Erythroblast (primary cell): ENCODE measurements at regions not wholly inside any gene's neighbourhood (a gene's known extent, or its start where the extent isn't known, plus 50 kb on each side); places are given as distances from the start of the nearest gene placed in this dataset.

Experiments used
- DNase-seq, 2 experiments: peaks; one replicate each; lab custom pipeline; 2025; lab: John Stamatoyannopoulos, UW
- GATA1 ChIP-seq: IDR thresholded peaks from 2 replicates; pipeline ENCODE4 v1.6.1; 2011; ENCODE audit warnings: low read depth, mild to moderate bottlenecking, control low read depth, low read length, moderate library complexity
- POLR2A ChIP-seq: IDR thresholded peaks from 2 replicates; pipeline ENCODE4 v1.6.1; 2011; ENCODE audit warnings: mild to moderate bottlenecking, low read length

DNA sequence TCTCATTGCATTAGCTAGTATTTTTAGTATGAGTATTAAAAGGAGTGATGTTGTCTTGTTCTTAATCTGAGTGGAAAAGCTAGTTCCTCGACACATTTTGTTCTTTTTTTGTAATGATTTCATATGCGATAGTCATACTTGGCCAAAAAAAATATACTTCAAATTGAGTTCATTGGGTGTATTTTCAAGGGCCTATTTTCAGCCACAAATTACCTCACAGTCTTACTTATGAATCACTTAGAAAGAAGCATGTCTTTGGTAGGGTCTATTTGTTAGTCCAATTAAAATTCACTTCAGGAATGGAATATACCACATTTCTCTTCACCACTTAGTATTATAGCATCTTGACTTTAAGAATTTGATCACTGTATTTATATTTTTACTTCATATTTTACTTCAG lies 337.2 kb downstream of the CDH11 start:
- DNase-seq, result no peak
- TF ChIP-seq GATA1 (no peak), POLR2A (no peak)

DNA sequence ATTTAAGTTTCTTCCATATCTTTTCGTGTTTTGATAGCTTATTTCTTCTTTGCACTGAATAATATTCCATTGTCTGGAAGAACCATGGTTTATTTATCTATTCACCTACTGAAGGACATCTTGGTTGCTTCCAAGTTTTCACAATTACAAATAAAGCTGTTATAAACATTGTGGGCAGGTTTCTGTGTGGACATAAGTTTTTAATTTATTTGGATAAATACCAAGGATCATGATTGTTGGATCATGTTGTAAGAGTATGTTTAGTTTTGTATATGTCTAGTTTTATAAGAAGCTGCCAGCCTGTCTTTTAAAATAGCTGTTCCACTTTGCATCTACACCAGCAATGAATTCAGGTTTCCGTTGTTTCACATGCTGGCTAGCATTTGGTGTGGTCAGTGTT lies 339.4 kb downstream of the CDH11 start:
- no peak for TF ChIP-seq GATA1
- no peak for TF ChIP-seq POLR2A
- no peak for DNase-seq

DNA sequence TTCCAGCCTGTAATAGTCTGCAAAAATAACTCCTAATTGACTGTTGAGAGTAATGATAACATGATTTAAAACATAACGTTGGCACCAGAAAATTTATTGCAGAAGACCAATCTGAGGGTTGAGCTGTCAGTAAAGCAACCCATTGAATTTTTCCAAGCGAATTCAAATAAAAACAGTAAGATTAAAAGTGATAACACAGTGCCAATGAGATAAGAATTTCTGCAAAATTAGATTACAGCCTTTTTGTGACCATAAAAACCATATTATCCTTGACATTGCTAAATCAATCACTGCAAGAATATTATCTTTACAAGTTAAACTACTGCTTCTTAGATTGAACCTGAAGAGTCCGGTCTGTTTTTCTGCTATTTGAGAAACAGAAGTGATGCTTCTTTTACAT lies 341.4 kb downstream of the CDH11 start:
- no peak for DNase-seq
- TF ChIP-seq POLR2A, result no peak
- no peak for TF ChIP-seq GATA1

DNA sequence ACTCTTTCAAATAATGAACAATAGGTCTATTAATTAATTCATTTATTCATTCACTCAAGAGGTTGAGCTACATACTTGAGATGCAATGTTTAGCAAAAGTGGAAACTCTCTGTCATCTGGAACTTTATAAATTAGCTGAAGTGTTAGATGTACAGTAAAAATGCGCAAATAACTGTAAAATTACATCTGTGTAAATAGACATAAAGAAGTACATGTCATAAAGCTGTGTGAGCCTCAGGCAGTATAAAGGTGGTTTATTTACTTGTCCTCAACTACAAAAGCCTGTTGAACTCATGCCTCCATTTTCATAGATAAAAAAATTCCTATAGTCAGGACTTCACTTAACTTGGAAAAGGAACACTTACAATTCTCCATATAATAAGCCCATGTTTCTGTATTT lies 343.1 kb downstream of the CDH11 start:
- TF ChIP-seq GATA1 (no peak), POLR2A (no peak)

DNA sequence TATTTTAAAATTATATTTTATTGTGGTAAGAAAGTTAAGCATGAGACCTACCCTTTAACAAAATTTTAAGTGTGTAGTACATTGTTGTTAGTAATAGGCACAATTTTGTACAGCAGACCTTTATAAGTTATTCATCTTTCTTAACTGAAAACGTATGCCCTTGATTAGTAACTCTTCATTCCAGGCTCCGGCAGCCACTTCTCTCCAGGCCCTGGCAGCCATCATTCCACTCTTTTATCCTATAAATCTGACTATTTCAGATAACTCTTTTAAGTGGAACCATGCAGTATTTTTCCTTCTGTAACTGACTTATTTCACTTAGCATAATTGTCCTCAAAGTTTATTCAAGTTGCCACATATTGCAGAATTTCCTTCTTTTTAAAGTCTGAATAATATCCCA lies 348.2 kb downstream of the CDH11 start:
- no peak for DNase-seq
- no peak for TF ChIP-seq GATA1
- no peak for TF ChIP-seq POLR2A

More for the DNA sequence above, 343.1 kb downstream of the CDH11 start:
- DNase-seq, result no peak

DNA sequence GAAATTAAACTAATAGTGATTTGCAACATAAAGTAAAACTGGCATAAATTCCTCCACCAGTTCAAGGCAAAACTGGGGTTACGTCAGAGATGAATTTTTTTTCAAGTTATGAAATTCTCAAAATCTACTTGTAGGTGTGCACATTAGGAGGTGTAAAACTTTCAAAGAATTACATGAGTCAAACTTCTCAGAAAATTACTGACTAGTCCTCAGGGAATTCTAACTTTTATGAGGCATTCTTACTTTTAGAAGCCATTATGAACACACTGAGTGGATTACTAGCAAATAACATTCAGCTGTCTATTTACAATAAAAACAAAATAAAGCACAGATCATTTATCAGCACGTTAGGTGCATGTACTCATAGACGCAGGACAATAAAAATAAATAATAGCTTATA lies 348.7 kb downstream of the CDH11 start:
- no peak for DNase-seq
- TF ChIP-seq GATA1 (no peak), POLR2A (no peak)

GRCh38 chr16:64771273-64771672 lies 350.6 kb downstream of the CDH11 start:
- DNase-seq, result no peak
- TF ChIP-seq POLR2A (no peak), GATA1 (no peak)

GRCh38 chr16:64762211-64762610 lies 359.7 kb downstream of the CDH11 start:
- DNase-seq, result no peak
- TF ChIP-seq GATA1 (no peak), POLR2A (no peak)

DNA sequence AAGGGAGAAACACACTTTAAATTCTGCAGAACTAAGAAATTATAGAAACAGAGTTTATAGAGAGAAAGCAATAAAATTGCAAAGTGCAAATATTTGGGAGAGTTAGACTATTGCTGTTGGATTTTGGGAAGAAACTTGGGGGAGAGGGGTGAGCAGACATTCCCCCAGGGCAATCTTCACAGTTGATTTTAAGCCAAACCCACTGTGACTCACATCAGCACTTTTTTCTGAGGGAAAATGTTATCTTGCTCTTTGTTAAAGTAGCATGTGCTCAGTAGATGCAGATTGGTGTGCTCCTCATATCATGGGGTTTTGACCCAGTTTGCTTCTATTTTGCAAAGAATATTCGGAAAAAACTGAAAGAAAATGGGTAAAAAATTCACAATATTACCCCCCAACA lies 367.6 kb downstream of the CDH11 start:
- no peak for DNase-seq
- TF ChIP-seq POLR2A (no peak), GATA1 (no peak)

DNA sequence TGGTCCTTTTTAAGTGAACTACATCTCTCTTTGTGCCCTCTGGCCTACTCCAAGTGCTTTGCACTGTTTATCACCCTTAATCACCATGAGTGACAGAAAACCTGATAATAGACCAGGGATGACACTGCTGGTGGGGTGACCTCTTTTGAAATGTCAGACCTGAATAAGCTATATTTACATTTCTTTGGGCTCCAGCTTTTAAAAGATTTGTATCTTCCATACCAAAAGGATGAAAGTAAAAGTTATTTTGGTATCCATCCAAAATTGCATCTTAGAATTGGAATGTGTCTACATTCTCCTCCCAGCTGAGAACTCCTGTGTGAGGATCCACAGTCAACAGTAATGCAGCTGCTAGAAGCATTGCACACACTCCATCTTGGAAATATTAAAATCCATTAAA lies 370.0 kb downstream of the CDH11 start:
- TF ChIP-seq GATA1 (no peak), POLR2A (no peak)
- DNase-seq, result no peak

DNA sequence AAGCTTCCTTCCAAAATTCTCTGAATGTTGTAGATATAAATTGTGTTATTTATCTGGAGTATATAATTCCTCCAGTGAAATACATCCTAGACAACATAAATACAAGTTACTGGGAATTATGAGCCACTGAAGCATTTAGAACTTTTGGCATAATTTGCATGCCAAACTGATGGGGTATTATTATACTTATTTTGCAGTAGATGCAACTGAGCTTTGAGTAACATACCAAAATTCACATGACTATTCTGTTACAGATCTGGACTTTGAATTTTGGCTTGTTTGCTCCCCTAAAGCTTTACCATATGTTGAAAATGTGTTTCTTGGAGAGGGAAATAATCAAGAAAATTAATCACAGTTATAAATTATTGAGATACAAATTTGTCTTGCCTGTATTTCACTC lies 372.5 kb downstream of the CDH11 start:
- no peak for TF ChIP-seq POLR2A
- no peak for TF ChIP-seq GATA1
- DNase-seq, result no peak

DNA sequence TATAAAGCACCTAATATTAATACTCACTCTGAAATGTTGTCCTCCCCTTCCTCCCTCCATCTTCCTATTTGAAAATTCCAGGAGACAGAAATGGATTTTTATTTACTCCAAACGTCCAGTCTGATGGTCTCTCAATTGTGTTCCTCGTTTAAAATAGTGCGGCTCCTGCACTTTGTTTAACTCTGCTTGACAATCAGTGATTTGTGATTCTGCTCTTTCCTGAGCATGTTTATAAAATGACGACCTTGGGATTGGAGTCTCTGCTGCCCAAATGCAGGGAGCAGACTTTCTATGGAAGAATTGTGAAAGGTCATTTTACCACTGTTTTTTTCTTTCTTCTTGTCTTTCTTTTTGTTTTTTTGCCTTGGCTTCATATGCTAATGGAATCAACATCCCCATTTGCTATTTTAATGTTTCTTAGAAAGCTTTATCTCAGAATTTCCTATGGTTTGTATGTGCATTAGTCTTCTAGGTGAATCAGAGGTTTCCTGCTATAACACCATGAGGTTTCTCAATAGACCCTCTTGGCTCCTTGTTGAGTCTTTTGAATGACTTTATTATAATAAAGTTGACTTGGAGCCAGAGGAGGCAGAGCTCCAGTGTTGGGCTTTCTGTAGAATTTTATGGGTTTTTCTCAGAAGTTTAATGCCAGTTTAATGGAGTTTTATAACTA lies 376.5 kb downstream of the CDH11 start:
- DNase-seq, result no peak
- TF ChIP-seq GATA1 (no peak), POLR2A (no peak)

DNA sequence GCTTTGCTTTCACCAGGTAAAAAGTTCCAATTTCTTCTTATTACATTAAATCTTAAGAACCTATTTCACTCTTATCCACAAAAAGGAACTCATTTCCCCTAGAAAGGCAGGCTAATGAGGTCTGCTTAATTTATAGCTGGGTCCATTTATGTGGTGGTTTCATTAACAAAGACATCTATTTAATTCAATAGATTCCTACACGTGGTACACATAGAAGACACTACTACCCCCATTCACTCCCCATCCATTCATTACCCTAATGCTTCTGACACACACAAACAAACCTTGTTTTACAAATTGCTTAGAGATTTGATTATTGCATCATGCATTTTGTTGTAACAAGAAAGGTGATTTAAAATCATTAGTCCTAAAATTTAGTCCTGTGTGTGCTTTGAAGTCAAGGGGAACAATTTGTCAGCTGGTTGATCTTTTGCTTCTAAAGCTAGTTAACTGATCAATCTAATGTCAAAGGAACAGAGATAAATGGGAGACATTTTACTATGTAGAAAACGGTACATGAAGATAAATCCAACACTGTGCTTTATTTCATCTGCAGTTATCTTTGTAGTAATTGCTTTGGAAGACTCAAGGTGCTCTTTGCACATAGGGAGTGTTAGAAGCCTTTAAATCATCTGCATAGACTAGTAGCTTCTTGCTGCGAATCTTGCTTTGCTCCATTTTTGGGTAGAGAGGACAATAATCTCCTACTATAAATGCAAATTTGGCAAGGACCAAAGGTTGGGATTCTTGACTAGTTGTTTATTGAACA lies 379.2 kb downstream of the CDH11 start:
- TF ChIP-seq POLR2A (no peak), GATA1 (no peak)
- DNase-seq, result no peak

- TF ChIP-seq POLR2A, result no peak
- no peak for DNase-seq
These were observed 381.6 kb downstream of the CDH11 start for GRCh38 chr16:64740261-64740660.
